Colonic mucosa (tissue), 4 donors: ENCODE measurements at regions not wholly inside any gene's neighbourhood (a gene's known extent, or its start where the extent isn't known, plus 50 kb on each side); places are given as distances from the start of the nearest gene placed in this dataset.

Source experiments
- DNase-seq: peaks from one replicate; pipeline ENCODE4 v3.0.0-alpha.2; 2020
- H3K27ac ChIP-seq: fragments of 200-600 bp; one replicate; pipeline ENCODE4 v1.8.0; 2021
- H3K27me3 ChIP-seq: fragments of 200-600 bp; one replicate; pipeline ENCODE4 v1.8.0; 2021
- H3K36me3 ChIP-seq: fragments of 200-600 bp; one replicate; pipeline ENCODE4 v1.8.0; 2021
- H3K4me1 ChIP-seq: fragments of 200-600 bp; one replicate; pipeline ENCODE4 v1.8.0; 2021; ENCODE audit warnings: mild to moderate bottlenecking
- H3K4me3 ChIP-seq: fragments of 200-600 bp; one replicate; pipeline ENCODE4 v1.8.0; 2021
- H3K9ac ChIP-seq, 2 donors: one replicate each; pipeline ENCODE4 v1.7.0; 2013; ENCODE audit warnings: control low read depth in 2 of 2, low read depth in 2 of 2, low read length in 2 of 2
- H3K9me3 ChIP-seq: fragments of 200-600 bp; one replicate; pipeline ENCODE4 v1.8.0; 2021
- CTCF ChIP-seq: fragments of 200-600 bp; IDR thresholded peaks from one replicate; pipeline ENCODE4 v1.8.0; 2022; ENCODE audit warnings: antibody characterized with exemption, mild to moderate bottlenecking
- intact Hi-C: fragments of 100-400 bp; cut with DNase I; formaldehyde crosslinking; loops from one replicate; pipeline ENCODE4 v1.14.1; 2022
- donor health status: healthy.
- donor health status: DM: no; HTN: no; CAD: no.
- donor health status: DM: no; HTN: no; CAD: no.

- H3K27me3 ChIP-seq = no peaks in the 10 kb centered on the region
- H3K4me3 ChIP-seq = no peak overlapping the region
- no peak overlapping the region for H3K9ac ChIP-seq
- no peaks in the 10 kb centered on the region for H3K36me3 ChIP-seq
- TF ChIP-seq CTCF = no peak
- H3K27ac ChIP-seq = no peak overlapping the region
- intact Hi-C loops = no loop called here
- H3K9me3 ChIP-seq = no peaks in the 10 kb centered on the region
- no peaks in the 10 kb centered on the region for H3K4me1 ChIP-seq
- no peak for DNase-seq
Observed at GRCh38 chr1:30418061-30418938, 305.1 kb downstream of the MATN1 start.

GRCh38 chr1:30417701-30418046, 305.7 kb downstream of the MATN1 start:
- TF ChIP-seq CTCF = no peak
- DNase-seq = no peak
- H3K9ac ChIP-seq = no peak overlapping the region

GRCh38 chr1:30417001-30417700, 306.2 kb downstream of the MATN1 start:
- H3K9me3 ChIP-seq = no peaks in the 10 kb centered on the region
- no peaks in the 10 kb centered on the region for H3K36me3 ChIP-seq
- H3K4me3 ChIP-seq = no peak overlapping the region
- intact Hi-C loops = no loop called here
- H3K27me3 ChIP-seq = no peaks in the 10 kb centered on the region
- no peak overlapping the region for H3K27ac ChIP-seq
- no peak for DNase-seq
- TF ChIP-seq CTCF = no peak
- H3K4me1 ChIP-seq = no peaks in the 10 kb centered on the region
- no peak overlapping the region for H3K9ac ChIP-seq

More at GRCh38 chr1:30417701-30418046, 305.7 kb downstream of the MATN1 start:
- no peak overlapping the region for H3K27ac ChIP-seq
- H3K4me3 ChIP-seq = no peak overlapping the region
- H3K9me3 ChIP-seq = no peaks in the 10 kb centered on the region
- no peaks in the 10 kb centered on the region for H3K36me3 ChIP-seq
- intact Hi-C loops = no loop called here
- no peaks in the 10 kb centered on the region for H3K4me1 ChIP-seq
- H3K27me3 ChIP-seq = no peaks in the 10 kb centered on the region

GRCh38 chr1:30416221-30416820, 307.1 kb downstream of the MATN1 start:
- intact Hi-C loops = no loop called here
- H3K27me3 ChIP-seq = no peaks in the 10 kb centered on the region
- no peaks in the 10 kb centered on the region for H3K4me1 ChIP-seq
- no peak overlapping the region for H3K4me3 ChIP-seq
- H3K27ac ChIP-seq = no peak overlapping the region
- DNase-seq = no peak
- H3K36me3 ChIP-seq = no peaks in the 10 kb centered on the region
- H3K9me3 ChIP-seq = no peaks in the 10 kb centered on the region
- no peak overlapping the region for H3K9ac ChIP-seq
- no peak for TF ChIP-seq CTCF

- Histone ChIP-seq H3K9ac (no peak overlapping the region), H3K36me3 (no peaks in the 10 kb centered on the region), H3K27ac (no peak overlapping the region), H3K4me1 (no peaks in the 10 kb centered on the region), H3K9me3 (no peaks in the 10 kb centered on the region), H3K4me3 (no peak overlapping the region), H3K27me3 (no peaks in the 10 kb centered on the region)
- intact Hi-C loops = no loop called here
- no peak for TF ChIP-seq CTCF
- DNase-seq = no peak
Observed at GRCh38 chr1:30415171-30415940, 308.0 kb downstream of the MATN1 start.
